ENCODE measurements at regions not wholly inside any gene's neighbourhood (a gene's known extent, or its start where the extent isn't known, plus 50 kb on each side); places are given as distances from the start of the nearest gene placed in this dataset.

DNA sequence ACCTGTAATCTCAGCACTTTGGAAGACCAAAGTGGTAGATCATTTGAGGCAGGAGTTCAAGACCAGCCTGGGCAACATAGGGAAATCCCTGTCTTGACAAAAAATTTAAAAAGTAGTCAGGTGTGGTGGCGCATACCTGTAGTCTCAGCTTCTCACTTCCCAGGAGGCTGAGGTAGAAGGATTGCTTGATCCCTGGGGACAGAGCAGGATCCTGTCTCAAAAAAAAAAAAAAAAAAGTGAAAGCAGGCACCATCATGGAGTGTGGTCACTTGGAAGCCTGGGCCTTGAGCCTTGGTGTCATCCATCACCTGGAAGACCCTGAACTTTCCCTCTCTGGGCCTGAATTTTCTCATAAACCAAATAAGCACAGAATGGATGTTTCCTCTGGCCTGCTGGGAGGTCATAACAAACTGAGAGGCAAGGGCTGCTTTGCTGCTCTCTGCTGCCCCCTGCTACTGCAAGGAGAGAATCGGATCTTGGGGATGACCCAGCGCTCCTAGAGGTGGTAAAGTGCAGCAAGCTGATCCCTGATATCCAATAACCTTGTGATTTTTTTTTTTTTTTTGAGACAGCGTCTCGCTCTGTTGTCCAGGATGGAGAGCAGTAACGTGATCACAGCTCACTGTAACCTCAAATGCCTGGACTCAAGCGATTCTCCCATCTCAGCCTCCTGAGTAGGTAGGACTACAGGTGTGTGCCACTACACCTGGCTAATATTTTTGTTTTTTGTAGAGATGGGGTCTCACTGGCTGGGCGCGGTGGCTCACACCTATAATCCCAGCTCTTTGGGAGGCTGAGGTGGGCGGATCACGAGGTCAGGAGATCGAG is 75.9 kb upstream of the RNU2-1 start:
- TF ChIP-seq, protein P1, sequence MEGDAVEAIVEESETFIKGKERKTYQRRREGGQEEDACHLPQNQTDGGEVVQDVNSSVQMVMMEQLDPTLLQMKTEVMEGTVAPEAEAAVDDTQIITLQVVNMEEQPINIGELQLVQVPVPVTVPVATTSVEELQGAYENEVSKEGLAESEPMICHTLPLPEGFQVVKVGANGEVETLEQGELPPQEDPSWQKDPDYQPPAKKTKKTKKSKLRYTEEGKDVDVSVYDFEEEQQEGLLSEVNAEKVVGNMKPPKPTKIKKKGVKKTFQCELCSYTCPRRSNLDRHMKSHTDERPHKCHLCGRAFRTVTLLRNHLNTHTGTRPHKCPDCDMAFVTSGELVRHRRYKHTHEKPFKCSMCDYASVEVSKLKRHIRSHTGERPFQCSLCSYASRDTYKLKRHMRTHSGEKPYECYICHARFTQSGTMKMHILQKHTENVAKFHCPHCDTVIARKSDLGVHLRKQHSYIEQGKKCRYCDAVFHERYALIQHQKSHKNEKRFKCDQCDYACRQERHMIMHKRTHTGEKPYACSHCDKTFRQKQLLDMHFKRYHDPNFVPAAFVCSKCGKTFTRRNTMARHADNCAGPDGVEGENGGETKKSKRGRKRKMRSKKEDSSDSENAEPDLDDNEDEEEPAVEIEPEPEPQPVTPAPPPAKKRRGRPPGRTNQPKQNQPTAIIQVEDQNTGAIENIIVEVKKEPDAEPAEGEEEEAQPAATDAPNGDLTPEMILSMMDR (IDR thresholded peaks at IDR 0.05) = no peak
- no peak for TF ChIP-seq POLR2A (IDR thresholded peaks at IDR 0.05)

Measured in body of pancreas (tissue), 4 donors.